Iris pigment epithelial cell (primary cell): ENCODE measurements at regions not wholly inside any gene's neighbourhood (a gene's known extent, or its start where the extent isn't known, plus 50 kb on each side); places are given as distances from the start of the nearest gene placed in this dataset.
A peak's percentile ranks its signal among the peaks of the same experiment; 100 is the strongest.

ENCODE experiments used
- DNase-seq: peaks from one replicate; pipeline ENCODE4 v3.0.0-alpha.2; 2011; ENCODE audit warnings: low read depth

DNA sequence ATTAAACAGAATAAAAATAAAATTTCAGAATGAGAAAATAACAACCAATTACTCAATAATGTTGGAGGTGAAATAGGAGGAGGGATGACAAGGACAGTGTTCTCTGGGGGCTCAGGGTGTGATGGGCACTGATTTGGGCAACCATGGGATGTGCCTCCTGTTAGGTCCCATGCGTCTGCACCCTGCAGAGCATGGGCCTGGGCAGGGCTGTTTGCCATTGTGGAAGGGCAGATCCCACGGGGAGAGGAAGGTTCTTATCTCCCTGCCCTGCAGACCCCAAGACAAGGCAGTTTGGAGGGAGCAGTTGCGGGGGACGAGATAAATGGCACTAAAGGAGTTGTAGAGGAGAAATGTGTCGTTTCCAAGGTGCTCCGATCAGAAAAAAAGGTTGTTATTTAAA is 206.3 kb downstream of the THBS2 start:
- DNase-seq = no peak

DNA sequence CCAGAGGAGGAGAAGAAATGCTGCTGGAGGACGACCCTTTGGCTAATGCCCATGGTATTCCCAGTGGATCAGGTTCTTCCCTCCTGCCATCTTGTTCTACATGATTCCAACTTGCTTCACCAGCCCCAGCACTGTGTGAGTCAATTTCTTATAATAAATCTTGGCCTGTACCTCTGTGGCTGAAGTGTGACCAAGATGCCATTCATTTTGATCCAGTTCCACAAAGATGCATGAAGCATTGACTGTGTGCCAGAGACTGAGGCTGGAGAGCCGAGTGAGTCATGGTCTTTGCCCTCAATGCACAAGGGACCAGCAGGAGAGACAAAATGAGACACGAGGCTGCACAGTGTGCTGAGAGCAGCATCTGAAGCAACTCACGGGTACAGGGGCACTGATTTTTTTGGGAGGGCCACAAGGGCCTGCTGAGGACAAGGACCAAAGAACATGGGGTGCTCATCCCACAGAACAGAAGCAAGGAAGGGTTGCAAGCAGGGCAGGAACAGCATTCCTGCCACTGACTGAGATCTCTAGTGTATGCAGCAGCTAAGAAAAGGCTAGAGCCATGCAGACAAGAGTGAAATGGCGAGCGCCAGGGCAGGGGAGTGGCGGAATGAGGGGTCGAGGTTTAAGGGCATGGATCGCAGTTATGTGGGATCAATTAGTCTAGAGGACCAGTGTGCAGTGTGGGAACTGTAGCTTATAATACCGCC is 207.0 kb downstream of the THBS2 start:
- DNase-seq = no peak

DNA sequence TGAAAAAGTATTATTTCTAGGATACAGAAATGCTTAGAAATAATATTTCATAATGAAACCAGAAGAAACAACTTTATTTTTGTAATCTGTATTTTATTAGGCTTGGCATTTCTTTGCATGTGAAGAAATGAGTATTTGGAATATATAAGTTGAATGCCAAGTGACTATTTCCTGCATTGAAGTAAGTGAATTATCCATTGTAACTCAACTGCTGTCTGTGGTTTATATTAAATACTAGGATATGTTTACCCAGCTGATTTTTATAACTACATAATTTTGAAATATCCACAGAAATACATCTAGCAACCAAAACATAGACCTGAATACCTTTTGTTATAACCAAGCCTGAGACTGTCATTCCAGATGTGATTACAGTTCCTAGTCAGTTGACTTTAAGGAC is 207.6 kb downstream of the THBS2 start:
- DNase-seq = no peak

- DNase-seq = no peak
These were observed 208.2 kb downstream of the THBS2 start for GRCh38 chr6:169045486-169045885.

GRCh38 chr6:169044381-169045230 is 209.0 kb downstream of the THBS2 start:
- no peak for DNase-seq

DNA sequence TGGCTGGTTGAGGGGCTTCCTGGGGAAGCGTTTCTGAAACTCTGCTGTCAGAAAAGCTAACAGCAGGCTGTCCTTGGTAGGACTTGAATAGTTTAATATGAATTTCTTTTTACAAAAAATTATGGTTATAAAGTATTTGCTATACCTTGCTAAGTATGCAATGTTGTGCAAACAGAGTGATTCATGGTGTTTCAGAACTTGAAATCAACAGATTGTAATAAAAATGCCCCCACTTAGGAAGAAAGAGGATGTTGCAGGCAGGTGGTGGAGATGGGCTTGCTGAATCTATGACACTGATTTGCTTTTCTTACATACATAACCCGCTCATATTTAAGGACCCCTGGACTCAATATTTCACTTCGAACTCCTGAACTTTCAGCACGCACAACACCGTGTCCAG is 211.6 kb downstream of the THBS2 start:
- peak; percentile 51 for DNase-seq

DNA sequence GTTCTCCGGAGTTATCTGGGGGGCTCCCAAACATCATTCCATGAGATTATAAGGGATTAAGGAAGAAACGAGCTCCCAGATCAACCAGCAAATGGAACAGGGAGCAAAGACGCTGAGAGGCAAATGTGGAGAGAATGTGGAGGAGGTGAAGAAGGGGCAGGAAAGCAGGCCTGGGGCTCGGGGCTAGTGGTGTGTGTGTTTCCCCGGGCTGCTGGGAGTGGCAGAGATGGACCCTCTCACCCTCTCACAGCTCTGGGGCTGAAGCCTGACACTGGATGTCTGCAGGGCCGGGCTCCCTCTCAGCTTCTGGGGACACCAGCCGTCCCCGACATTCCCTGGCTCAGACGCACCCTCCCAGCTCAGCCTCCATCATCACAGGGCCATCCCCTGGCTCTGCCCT is 212.6 kb downstream of the THBS2 start:
- no peak for DNase-seq

GRCh38 chr6:169038691-169039090 is 215.0 kb downstream of the THBS2 start:
- no peak for DNase-seq

- peak; percentile 76 for DNase-seq
These were observed 218.0 kb downstream of the THBS2 start for GRCh38 chr6:169035385-169036240.

DNA sequence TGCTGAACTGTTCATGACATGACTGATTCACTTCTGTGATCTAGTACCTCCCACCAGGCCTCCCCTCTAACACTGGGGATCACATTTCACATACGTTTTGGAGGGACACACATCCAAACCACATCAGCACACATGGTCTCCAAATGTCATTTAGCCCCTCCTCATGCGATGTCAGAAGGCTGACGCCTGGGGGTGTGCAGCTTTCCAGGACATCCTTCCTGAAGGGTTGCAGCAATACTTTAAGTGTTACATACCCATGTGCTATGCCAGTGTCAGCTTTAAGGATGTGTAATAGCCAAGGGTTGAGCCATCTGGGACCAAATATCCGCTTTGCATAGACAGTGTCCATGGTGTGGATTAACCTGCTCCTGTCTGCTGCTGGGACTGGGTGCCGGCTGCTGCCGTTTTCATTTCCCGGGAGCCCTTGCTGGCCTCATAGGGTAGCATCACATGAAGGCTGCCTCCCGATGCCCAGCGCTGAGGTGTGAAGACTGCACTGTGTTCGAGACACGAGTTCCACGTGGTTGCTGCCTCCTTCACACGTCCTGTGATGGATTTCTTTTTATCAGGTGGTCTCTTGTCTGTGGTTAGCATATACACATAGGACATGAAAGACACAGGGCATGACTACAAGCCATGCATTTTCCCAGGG is 219.0 kb downstream of the THBS2 start:
- DNase-seq = no peak

DNA sequence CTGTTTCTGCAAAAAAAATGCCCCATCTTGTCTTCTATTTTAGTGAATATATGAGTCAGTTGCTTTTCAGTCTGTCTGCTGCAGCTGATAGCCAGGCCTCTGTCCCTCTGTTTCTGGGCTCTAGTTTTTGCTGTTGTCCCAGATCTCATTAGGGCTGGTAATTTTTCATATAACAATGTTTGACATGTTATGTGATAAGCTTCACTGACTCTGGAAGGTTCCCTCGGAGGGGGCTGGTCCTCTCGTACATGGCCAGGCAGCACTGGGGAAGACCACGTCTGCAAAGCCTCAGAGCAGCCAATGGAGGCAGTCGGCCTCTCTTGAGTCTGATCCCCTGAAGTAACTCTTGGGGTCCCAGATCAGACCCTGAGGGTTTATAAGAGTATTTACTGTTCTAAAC is 223.8 kb downstream of the THBS2 start:
- no peak for DNase-seq

GRCh38 chr6:169028343-169028742 is 225.3 kb downstream of the THBS2 start:
- DNase-seq = no peak

GRCh38 chr6:169026175-169026574 is 227.5 kb downstream of the THBS2 start:
- no peak for DNase-seq

DNA sequence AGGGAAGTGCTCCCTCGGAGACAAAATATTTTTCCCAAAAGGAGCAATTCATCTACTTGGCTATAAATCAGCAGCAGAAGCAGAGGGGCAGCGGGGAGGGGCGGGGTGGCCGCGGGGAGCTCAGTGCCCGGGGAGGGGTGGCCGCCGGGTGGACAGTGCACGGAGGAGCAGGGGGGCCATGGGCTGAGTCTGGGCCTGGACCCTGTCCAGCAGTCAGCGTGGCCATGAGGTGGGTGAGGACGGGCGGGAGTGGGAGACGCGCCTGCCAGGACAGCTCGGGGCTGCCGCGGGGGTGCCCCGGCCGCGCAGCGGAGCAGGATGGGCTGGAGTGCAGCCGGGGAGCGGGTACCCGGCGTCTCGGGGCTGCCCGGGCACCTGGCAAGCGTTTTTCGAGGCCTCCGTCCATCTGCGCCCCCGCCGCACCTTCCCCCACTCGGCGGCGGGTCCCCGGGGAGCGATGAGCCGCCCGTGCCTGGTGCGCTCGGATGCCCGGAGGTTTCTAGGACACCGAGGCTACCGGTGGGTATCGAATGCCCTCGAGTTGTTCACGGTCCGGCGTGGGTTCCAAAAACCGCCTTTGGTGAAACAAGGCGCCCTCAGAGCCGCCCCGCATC is 229.5 kb downstream of the THBS2 start:
- DNase-seq = no peak

- DNase-seq = no peak
These were observed 230.3 kb downstream of the THBS2 start for GRCh38 chr6:169023161-169023874.

DNA sequence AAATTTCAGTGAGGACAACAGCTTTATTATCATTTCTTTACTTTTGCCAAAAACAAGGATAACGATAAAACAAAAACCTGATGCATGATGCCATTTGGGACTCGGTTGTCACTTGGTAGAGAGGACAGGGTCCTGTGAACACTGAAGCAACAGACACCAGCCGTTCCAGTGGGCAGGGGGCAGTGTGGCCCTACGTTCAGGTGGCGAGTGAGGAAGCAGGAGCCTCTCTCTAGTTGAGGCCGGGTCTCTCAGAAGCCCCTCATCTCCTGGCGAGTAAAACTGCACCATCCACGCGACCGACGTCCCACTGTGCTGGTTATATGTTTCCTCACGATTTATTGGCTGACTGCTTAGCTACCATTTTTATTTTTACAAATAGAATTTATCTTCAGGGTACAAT is 231.6 kb downstream of the THBS2 start:
- no peak for DNase-seq

DNA sequence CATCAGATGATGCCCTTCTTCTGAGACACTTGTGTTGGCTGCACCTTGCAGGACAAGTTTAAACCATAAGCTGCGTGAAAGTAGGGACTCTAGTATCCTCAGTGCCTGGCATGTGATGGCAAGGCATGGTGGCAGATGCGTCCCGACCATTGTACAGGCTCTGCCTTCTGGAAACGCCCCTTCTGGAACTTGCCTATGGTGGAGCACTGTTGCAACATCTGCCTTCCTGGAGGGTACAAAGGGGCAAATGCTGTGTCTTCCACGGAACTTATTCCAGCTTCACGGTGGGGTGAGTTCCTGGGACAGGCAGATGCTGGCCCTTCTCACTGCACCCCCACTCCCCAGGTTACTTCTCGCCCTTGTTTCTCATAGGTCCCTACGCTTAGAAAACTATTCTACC is 232.8 kb downstream of the THBS2 start:
- DNase-seq = no peak

GRCh38 chr6:169019727-169020491 is 233.7 kb downstream of the THBS2 start:
- no peak for DNase-seq

DNA sequence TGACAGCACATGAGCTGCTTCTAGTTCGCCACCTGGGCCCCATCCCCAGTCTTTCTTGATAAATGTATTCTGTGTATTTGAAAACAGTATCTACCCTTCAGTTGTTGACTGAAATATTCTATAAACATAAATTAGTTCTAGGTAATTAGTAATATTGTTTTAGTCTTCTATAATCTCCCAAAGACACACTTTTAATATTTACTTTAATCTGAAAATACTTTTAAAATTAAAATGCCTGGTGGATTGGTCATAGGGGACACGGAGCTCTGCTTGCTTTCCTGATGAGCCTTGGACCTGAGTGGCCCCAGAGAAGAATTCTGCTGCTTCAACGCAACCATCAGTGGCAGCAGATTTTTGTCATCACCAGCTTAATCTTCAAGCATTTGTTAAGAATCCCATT is 234.5 kb downstream of the THBS2 start:
- DNase-seq = no peak

- DNase-seq = no peak
These were observed 236.9 kb downstream of the THBS2 start for GRCh38 chr6:169016758-169017157.
